ENCODE measurements at regions not wholly inside any gene's neighbourhood (a gene's known extent, or its start where the extent isn't known, plus 50 kb on each side); places are given as distances from the start of the nearest gene placed in this dataset.
"Not testable (repeated sequence)": the region's sequence is repeated elsewhere in the genome, so short reads cannot be mapped to it uniquely, and the experiment has no call there.

- DNase-seq (ENCODE audit: low spot score) = no peak
Measured at GRCh38 chr13:79988573-79988972, 352.4 kb downstream of the SPRY2 start.

DNA sequence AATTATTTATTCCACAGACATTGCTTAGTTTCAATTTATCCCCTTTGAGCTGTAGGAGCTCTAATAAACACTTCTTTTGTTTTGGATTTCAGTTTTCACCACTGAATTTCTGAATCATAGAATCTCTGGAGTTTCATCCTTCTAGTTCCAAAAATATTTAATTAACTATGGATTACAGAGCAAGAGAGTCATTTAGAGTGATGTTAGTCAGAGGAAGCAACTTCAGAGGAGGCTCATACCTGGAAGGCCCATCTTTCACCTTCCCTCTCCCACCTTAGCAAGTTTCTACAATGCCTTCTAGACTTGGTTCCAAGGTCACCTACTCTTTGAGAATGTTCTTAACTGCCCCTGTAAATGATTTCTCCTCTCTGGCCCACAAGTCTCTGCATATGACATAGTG, 353.2 kb downstream of the SPRY2 start:
- DNase-seq (ENCODE audit: low spot score) = no peak

GRCh38 chr13:79987323-79987722, 353.6 kb downstream of the SPRY2 start:
- no peak for DNase-seq (ENCODE audit: low spot score)

DNA sequence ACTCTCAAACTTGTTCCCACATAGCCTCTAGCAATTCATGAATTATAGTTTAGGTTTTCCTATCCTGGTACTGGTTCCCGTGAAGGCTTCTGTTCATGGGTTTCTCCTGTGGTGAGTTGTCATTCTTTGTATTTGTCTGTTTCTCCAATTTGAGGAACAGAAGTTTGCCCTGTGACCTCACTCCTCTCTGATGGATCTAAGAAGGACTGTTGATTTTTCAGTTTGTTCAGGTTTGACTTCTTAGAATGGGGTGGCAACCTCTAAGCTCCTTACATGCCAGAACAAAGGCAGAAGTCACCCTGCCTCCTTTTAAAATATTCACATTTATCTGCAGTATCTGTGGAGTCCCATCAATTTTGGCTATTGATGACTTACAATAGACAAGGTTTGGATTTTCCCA, 354.0 kb downstream of the SPRY2 start:
- DNase-seq (ENCODE audit: low spot score) = no peak

GRCh38 chr13:79974935-79975650, 365.8 kb downstream of the SPRY2 start:
- DNase-seq (ENCODE audit: low spot score) = not testable (repeated sequence)

DNA sequence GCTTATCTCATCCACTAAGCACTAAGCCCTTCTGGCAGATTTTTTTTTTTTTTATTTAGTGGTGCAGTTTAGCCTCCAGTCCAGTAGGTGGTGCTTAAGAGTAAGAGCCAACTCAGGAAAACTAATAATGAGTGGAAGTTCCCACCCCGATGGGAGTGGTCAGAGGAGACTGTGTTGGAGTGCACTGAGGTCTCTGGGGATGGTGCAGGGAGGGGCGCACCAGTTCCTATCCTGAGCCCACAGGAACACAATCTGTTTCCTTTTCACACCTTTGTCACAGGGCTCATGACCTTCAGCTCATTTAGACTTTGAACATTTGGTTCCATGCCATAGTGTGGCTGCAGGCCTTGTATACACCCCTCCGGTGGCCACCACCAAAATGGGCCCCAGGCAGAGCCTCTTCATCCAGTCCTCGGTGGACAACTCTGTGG, 367.4 kb downstream of the SPRY2 start:
- DNase-seq (ENCODE audit: low spot score) = no peak

DNA sequence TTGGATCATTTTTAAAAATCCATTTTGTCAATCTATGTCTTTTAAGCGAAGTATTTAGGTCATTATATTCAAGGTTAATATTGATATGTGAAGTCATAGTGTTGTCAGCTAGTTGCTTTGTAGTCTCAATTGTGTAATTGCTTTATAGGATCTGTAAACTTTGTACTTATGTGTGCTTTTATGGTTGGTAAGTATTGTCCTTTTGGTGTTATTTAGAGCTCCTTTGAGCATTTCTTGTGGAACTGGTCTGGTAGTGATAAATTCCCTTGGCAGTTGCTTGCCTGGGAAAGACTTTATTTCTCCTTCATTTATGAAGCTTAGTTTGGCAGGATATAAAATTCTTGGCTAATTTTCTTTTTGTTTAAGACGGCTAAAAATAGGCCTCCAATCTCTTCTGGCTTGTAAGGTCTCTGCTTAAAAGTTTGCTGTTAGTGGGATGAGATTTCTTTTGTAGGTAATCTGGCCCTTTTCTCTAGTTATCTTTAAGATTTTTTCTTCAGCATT, 368.8 kb downstream of the SPRY2 start:
- DNase-seq (ENCODE audit: low spot score) = no peak

DNA sequence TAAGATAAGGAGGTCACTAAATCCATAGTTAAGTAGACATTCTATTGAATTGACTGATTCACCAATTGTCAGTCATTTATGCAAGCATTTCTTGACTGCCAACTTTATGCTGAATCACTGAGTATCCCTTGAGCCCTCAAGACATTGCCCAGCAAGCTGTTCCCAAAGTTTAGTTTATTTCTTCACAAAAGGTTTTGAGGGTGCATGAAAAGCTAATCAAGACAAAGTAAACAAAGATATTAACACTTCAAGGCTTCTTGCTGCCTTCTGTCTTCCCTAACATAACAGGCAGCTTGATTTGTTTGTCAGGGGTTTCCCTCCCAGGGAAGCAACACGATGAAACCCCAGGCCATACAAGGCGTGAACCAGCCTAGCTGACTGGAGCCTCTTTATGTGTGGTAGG, 374.4 kb downstream of the SPRY2 start:
- no peak for DNase-seq (ENCODE audit: low spot score)

DNA sequence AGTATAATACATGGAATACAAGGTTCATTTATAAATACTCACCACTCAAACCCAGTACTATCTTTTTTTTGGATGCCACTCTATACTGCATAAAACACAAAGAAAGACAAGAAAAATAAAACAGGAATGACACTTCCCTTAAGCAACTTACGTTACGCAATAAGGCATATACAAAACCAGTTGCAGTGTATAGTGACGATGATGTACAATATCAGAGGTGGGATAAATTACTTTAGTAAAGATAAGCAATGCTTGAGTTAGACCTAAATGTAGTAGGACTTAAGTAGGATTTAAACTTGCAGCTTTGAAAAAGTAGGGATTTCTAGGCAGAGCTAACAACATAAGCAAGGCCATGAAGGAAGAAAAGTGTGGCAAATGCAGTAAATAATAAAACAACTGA, 374.9 kb downstream of the SPRY2 start:
- no peak for DNase-seq (ENCODE audit: low spot score)

DNA sequence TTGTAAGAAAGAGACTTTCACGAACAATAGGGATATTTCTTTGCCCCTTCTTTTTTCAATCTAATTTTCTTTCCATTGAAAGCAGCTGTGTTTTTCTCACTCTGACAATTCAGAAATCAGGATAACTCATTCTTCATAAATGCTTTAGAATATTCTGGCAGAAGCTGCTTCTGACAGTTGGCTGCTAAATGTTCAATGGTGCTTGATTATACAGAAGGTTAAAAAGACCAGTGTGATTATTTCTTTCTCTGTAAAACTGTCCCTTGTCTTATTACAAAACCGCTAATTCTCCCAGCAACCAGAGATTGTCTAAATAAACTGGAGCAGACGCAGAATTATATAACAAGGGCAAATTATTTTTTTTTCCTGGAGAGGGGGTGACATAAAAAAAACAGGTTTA, 394.4 kb downstream of the SPRY2 start:
- no peak for DNase-seq (ENCODE audit: low spot score)

DNA sequence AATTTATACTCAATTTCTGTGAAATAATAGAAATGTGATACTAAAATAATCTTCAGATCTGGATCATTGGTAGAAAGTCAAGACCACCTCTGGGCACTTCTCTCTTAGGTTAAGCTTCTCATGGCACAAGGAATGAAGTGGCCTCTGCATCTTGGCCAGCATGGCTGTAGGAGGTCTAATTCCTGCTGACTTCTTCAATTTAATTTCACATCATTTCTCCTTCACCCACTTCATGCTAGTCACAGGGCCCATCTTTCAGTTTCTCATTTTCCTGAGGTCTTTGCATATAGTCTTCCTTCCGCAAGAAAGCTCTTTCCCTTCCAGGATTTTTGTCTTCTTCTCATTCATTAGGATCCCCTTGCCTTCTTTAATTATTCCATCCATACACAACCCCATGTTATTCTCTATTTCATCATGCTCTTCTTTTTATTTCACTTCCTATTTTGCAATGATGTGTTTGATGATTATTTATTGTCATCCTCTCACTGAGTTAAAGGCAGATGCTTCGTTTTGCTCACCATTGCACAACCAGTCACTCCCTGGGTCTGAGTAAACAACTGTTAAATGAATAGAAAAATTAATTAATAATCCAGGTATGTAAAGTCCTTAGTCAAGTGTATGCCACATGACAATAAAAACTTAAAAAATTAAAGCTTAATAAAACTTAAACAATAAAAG, 397.4 kb downstream of the SPRY2 start:
- no peak for DNase-seq (ENCODE audit: low spot score)

DNA sequence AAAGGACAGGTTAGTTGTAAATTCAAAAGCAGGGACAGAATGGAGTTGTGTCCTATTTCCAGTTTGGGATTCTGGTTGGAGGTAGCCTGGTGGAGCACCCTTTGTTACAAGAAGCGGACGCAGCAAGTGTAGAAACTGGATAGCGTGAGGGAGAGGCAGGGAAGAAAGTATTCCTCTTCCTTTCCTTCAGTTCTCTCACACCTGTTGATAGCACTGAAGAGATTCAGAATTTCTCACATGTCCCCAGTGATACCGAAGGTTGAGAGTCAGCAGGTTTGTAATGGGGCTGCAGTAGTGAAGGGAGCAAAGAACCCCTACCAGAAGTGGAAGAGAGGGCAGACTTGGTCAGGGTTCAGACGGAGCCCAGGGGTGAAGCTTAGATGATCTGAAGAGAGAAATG, 399.2 kb downstream of the SPRY2 start:
- no peak for DNase-seq (ENCODE audit: low spot score)

DNA sequence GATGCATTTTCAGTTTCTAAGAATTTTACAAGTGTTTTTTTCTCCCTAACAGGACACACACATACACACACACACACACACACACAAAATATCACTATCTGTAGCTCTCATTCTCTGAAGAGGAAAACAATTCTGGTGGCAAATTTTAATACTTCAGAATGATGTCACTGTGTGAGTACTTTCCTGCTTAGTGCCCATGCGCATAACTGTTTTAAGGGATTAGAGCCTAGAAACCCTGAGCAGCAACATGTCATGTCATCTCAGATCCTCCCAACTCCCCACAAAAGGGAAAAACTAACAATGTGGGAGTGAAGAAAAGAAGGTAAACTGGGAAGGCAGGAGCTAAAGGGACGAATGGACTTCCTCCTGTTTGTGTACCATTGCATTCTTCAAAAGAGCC, 401.2 kb downstream of the SPRY2 start:
- DNase-seq (ENCODE audit: low spot score) = no peak

- DNase-seq (ENCODE audit: low spot score) = no peak
Measured at GRCh38 chr13:79937771-79938216, 403.1 kb downstream of the SPRY2 start.

DNA sequence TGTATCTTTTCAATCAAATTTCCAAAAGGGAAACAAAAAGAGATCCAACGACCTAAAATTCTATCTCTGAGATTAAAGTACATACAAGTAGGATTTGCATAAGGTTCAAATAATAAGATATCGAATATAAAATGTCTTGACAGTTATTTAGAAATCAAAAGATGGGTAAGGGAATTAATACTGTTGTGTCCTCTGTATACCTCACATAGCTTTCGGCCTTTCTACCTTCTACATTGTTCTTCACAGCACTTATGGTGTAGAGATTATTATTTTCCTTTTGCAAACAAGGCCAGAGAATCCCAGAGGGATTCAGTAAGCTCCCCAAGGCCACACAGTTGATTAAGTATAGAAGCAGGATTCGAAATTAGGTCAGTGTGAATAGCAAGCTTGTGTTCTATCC, 403.6 kb downstream of the SPRY2 start:
- DNase-seq (ENCODE audit: low spot score) = no peak

DNA sequence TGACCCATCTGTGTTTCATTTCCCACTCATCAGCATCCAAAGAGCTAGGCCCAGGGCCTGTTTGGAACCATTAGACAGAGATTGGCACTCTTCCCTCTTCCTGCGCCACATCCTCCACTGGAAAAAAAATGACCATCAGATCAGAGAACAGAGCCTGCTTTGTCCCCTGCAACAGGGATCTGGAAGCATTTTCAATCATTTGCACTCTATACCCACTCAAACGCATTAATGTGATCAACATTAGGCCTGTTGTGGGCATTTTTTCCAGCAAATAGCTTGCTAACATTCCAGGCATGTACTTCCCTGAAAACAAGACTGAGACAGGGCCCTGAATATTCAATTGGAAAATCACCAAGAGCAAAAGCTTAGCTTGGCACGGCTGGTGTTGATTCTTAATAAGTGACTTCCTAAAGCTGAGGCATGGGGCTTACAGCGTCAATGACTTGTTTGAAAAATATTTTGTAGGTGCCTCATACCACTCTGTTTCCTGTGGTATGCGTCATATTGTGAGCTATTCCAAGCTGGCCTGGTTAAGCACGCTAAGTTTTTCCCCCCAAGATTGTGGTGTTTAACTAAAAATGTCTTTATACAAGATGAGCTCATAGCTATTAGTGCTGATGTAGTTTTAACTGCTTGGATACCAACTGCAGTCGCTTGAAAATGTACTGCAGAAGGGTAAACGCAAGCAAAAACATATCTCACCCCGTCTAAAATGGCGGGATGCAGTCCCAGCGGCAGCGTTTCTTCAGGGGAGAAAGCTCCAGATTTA, 404.4 kb downstream of the SPRY2 start:
- peak; percentile 1 for DNase-seq (ENCODE audit: low spot score)

GRCh38 chr13:79935121-79935520, 405.8 kb downstream of the SPRY2 start:
- DNase-seq (ENCODE audit: low spot score) = no peak

DNA sequence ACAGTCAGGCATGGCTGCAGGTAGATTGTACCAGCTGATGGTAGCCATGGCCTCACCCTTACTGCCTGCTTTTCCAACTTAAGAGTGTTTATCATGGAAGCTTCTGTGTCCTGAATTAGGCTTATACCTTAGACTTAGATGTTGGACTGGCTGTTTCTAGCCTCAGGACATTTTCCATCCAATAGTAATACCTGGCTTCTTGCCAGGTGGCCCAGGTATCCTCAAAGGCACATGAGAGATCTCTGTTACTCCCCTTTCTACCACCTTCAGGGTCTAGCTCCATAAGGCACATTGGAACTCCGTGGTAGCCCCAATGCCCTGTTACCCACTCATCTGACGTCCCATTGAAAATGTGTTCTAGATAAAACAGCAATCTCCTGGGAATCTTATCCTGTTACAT, 407.5 kb downstream of the SPRY2 start:
- no peak for DNase-seq (ENCODE audit: low spot score)

DNA sequence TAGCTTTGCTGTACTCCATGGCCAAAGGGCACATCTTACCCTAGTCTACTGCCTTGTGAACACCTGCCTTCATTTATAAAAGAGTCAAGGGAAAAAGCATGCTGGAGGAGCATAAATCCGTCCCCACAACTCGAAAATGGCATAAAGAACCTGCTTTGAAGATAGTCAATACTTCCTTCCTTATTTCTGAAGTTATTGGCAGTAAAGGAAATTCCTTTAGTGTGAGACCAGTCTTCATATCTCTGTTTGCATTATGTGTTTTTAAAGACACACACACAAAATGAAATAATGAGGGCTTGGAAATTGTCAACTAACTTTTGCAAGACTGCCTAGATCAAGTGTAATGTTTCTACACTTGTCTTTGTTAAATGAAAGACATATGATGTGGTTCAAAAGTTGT, 408.4 kb downstream of the SPRY2 start:
- DNase-seq (ENCODE audit: low spot score) = no peak

DNA sequence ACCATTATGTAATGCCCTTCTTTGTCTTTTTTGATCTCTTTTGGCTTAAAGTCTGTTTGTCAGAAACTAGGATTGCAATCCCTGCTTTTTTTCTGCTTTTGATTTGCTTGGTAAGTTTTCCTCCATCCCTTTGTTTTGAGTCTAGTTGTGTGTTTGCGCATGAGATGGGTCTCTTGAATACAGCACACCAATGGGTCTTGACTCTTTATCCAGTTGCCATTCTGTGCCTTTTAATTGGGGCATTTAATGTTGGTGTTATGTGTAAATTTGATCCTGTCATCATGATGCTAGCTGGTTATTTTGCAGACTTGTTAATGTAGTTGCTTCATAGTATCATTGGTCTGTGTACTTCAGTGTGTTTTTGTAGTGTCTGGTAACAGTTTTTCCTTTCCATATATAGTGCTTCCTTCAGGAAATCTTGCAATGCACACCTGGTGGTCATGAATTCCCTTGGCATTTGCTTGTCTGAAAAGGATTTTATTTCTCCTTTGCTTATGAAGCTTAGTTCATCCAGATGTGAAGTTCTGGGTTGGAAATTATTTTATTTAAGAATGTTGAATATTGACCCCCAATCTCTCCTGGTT, 416.9 kb downstream of the SPRY2 start:
- not testable (repeated sequence) for DNase-seq (ENCODE audit: low spot score)

- DNase-seq (ENCODE audit: low spot score) = no peak
Measured at GRCh38 chr13:79919091-79919490, 421.8 kb downstream of the SPRY2 start.

- DNase-seq (ENCODE audit: low spot score) = no peak
Measured at GRCh38 chr13:79918620-79919019, 422.3 kb downstream of the SPRY2 start.
